HepG2 (cell line): ENCODE measurements at regions not wholly inside any gene's neighbourhood (a gene's known extent, or its start where the extent isn't known, plus 50 kb on each side); places are given as distances from the start of the nearest gene placed in this dataset.
"Not testable (repeated sequence)": the region's sequence is repeated elsewhere in the genome, so short reads cannot be mapped to it uniquely, and the experiment has no call there.

Experiments
- CREB1 ChIP-seq, 2 experiments: fragments of 450-650 bp in 1 of 2; IDR thresholded peaks; 2 replicates each; pipeline ENCODE4 v1.6.1; 2016 to 2017; ENCODE audit warnings: control low read depth in 1 of 2, mild to moderate bottlenecking in 1 of 2, missing compliant biosample characterization in 1 of 2, missing genetic modification characterization in 1 of 2
- MLLT10 ChIP-seq: sonication (generic); formaldehyde crosslinking; IDR thresholded peaks from 2 replicates; pipeline ENCODE4 v1.4.0; 2020; ENCODE audit warnings: missing genetic modification reagents
- NR1H2 ChIP-seq: sonication (generic); formaldehyde crosslinking; IDR thresholded peaks from 2 replicates; pipeline ENCODE4 v1.8.1; 2022; ENCODE audit warnings: low read depth, missing genetic modification reagents, borderline replicate concordance
- NR2C2 ChIP-seq: sonication (generic); formaldehyde crosslinking; IDR thresholded peaks from 2 replicates; pipeline ENCODE4 v1.4.0; 2020; ENCODE audit warnings: missing genetic modification reagents, mild to moderate bottlenecking, moderate library complexity, borderline replicate concordance
- POLR2A ChIP-seq, 2 experiments: IDR thresholded peaks; 2 replicates each; pipeline ENCODE4 v1.6.1; 2011; ENCODE audit warnings: low read depth in 2 of 2, low read length in 2 of 2, mild to moderate bottlenecking in 1 of 2, moderate library complexity in 1 of 2; ENCODE audit not compliant: insufficient read depth in 1 of 2
- SP2 ChIP-seq: sonication (generic); formaldehyde crosslinking; IDR thresholded peaks from 2 replicates; pipeline ENCODE4 v1.5.1; 2020; ENCODE audit warnings: mild to moderate bottlenecking, missing genetic modification reagents
- ZNF138 ChIP-seq: sonication (generic); formaldehyde crosslinking; IDR thresholded peaks from 2 replicates; pipeline ENCODE4 v1.5.0; 2020; ENCODE audit warnings: mild to moderate bottlenecking, low read depth, missing genetic modification reagents
- ZNF24 ChIP-seq: fragments of 450-650 bp; IDR thresholded peaks from 2 replicates; pipeline ENCODE4 v1.6.1; 2017; ENCODE audit warnings: antibody characterized with exemption, mild to moderate bottlenecking
- TF ChIP-seq, protein P1 (sequence below): sonication (generic); formaldehyde crosslinking; IDR thresholded peaks from 2 replicates; pipeline ENCODE4 v1.5.0; 2020; ENCODE audit warnings: mild to moderate bottlenecking, missing genetic modification reagents, moderate library complexity
- TF ChIP-seq, protein P2 (sequence below): sonication (generic); formaldehyde crosslinking; IDR thresholded peaks from 2 replicates; pipeline ENCODE4 v1.5.0; 2020; ENCODE audit warnings: missing genetic modification reagents, mild to moderate bottlenecking, borderline replicate concordance
- TF ChIP-seq, protein P3 (sequence below): sonication (generic); formaldehyde crosslinking; IDR thresholded peaks from 2 replicates; pipeline ENCODE4 v1.4.0; 2020; ENCODE audit warnings: low read depth, mild to moderate bottlenecking, missing genetic modification reagents

DNA sequence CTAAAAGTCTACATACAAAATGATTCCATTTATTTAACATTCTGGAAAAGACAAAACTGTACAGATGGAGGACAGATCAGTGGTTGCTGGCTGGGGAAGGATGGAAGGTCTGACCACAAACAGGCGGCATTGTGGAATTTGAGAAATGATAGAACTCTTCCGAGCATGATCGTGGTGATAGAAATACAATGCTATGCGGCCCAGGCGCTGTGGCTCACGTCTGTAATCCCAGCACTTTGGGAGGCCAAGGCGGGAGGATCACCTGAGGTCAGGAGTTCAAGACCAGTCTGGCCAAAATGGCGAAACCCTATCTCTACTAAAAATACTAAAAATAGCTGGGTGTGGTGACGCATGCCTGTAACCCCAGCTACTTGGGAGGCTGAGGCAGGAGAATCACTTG, 264.6 kb downstream of the ARHGAP12 start:
- TF ChIP-seq, protein P1, sequence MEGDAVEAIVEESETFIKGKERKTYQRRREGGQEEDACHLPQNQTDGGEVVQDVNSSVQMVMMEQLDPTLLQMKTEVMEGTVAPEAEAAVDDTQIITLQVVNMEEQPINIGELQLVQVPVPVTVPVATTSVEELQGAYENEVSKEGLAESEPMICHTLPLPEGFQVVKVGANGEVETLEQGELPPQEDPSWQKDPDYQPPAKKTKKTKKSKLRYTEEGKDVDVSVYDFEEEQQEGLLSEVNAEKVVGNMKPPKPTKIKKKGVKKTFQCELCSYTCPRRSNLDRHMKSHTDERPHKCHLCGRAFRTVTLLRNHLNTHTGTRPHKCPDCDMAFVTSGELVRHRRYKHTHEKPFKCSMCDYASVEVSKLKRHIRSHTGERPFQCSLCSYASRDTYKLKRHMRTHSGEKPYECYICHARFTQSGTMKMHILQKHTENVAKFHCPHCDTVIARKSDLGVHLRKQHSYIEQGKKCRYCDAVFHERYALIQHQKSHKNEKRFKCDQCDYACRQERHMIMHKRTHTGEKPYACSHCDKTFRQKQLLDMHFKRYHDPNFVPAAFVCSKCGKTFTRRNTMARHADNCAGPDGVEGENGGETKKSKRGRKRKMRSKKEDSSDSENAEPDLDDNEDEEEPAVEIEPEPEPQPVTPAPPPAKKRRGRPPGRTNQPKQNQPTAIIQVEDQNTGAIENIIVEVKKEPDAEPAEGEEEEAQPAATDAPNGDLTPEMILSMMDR: not testable (repeated sequence)
- TF ChIP-seq ZNF138 (CRISPR knock-in tag); NR1H2; ZNF24; POLR2A (IDR thresholded peaks at IDR 0.05; ENCODE audit: insufficient read depth in 1 of 2, low read depth in 2 of 2, low read length in 2 of 2); SP2 (CRISPR knock-in tag); NR2C2; CREB1 (IDR thresholded peaks at IDR 0.05); CREB1 (CRISPR knock-in tag; IDR thresholded peaks at IDR 0.05); MLLT10 (CRISPR knock-in tag): not testable (repeated sequence)
- TF ChIP-seq, protein P2, sequence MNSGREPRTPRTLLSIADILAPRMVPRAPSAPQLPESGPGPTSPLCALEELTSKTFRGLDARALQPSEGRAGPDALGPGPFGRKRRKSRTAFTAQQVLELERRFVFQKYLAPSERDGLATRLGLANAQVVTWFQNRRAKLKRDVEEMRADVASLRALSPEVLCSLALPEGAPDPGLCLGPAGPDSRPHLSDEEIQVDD (CRISPR knock-in tag): not testable (repeated sequence)
- TF ChIP-seq, protein P3, sequence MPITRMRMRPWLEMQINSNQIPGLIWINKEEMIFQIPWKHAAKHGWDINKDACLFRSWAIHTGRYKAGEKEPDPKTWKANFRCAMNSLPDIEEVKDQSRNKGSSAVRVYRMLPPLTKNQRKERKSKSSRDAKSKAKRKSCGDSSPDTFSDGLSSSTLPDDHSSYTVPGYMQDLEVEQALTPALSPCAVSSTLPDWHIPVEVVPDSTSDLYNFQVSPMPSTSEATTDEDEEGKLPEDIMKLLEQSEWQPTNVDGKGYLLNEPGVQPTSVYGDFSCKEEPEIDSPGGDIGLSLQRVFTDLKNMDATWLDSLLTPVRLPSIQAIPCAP (CRISPR knock-in tag): not testable (repeated sequence)
